PC-9 (cell line): ENCODE measurements at regions not wholly inside any gene's neighbourhood (a gene's known extent, or its start where the extent isn't known, plus 50 kb on each side); places are given as distances from the start of the nearest gene placed in this dataset.

Experiments
- BruUV-seq: library from RNA; stranded (reverse); fragments of 400-500 nt; replicated peaks from 2 replicates; lab custom pipeline; 2021; lab: Mats Ljungman, UMichigan
- CTCF ChIA-PET: fragments of 300-600 bp; sonication (Branson Sonifier 250); formaldehyde crosslinking; loops from one replicate; lab custom pipeline; 2022; ENCODE audit warnings: antibody characterized with exemption; lab: Charles Lee
- POLR2A ChIA-PET: fragments of 300-600 bp; sonication (Branson Sonifier 250); formaldehyde crosslinking; loops from one replicate; lab custom pipeline; 2022; ENCODE audit warnings: antibody characterized with exemption; ENCODE audit not compliant: unreplicated experiment; lab: Charles Lee
- DNase-seq, 2 experiments: peaks; one replicate each; pipeline versions ENCODE4 v3.0.0 to v3.0.0-alpha.2; 2015 to 2022; ENCODE audit warnings: mixed read lengths in 1 of 2
- H2AFZ ChIP-seq: fragments of 200-600 bp; sonication (generic); 2 replicates; pipeline ENCODE4 v1.8.1; 2017; ENCODE audit warnings: antibody characterized with exemption
- H3F3A ChIP-seq: fragments of 200-600 bp; sonication (generic); 2 replicates; pipeline ENCODE4 v1.8.1; 2017; ENCODE audit warnings: antibody characterized with exemption, mild to moderate bottlenecking, low read depth; ENCODE audit not compliant: insufficient read depth
- H3K27ac ChIP-seq: fragments of 200-600 bp; sonication (generic); 2 replicates; pipeline ENCODE4 v1.6.1; 2016; ENCODE audit warnings: mixed run types
- H3K27me3 ChIP-seq: fragments of 200-600 bp; sonication (generic); 2 replicates; pipeline ENCODE4 v1.6.1; 2016; ENCODE audit warnings: low read depth, mixed run types; ENCODE audit not compliant: insufficient read depth
- H3K36me3 ChIP-seq: fragments of 200-600 bp; sonication (generic); 2 replicates; pipeline ENCODE4 v1.6.1; 2016; ENCODE audit warnings: low read depth, mixed run types
- H3K4me1 ChIP-seq: fragments of 200-600 bp; sonication (generic); replicated peaks from 2 replicates; pipeline ENCODE4 v1.6.1; 2016; ENCODE audit warnings: mixed run types; ENCODE audit not compliant: insufficient read depth
- H3K4me2 ChIP-seq: fragments of 200-600 bp; sonication (generic); 2 replicates; pipeline ENCODE4 v1.6.1; 2017; ENCODE audit warnings: mixed run types
- H3K4me3 ChIP-seq: fragments of 200-600 bp; sonication (generic); 2 replicates; pipeline ENCODE4 v1.6.1; 2016; ENCODE audit warnings: mixed run types
- H3K79me2 ChIP-seq: fragments of 200-600 bp; sonication (generic); 2 replicates; pipeline ENCODE4 v1.6.1; 2017; ENCODE audit warnings: low read depth, mixed run types
- H3K9me2 ChIP-seq: fragments of 200-600 bp; sonication (generic); 2 replicates; pipeline ENCODE4 v1.8.1; 2017; ENCODE audit warnings: mild to moderate bottlenecking; ENCODE audit not compliant: insufficient read depth
- H3K9me3 ChIP-seq: fragments of 200-600 bp; sonication (generic); 2 replicates; pipeline ENCODE4 v1.8.1; 2016; ENCODE audit warnings: low read depth; ENCODE audit not compliant: insufficient read depth
- H4K20me1 ChIP-seq: fragments of 200-600 bp; sonication (generic); 2 replicates; pipeline ENCODE4 v1.8.1; 2017; ENCODE audit not compliant: insufficient read depth
- CTCF ChIP-seq: fragments of 200-600 bp; sonication (generic); conservative IDR thresholded peaks from 2 replicates; pipeline ENCODE4 v1.6.1; 2017; ENCODE audit warnings: mixed run types, antibody characterized with exemption, mild to moderate bottlenecking, moderate library complexity
- EZH2 ChIP-seq: fragments of 200-600 bp; sonication (generic); IDR thresholded peaks from 2 replicates; pipeline ENCODE4 v1.8.0; 2017; ENCODE audit warnings: antibody characterized with exemption, low read depth
- intact Hi-C: fragments of 100-400 bp; cut with micrococcal nuclease; formaldehyde crosslinking; loops from one replicate; pipeline ENCODE4 v1.10.0; 2022; ENCODE audit not compliant: unreplicated experiment

DNA sequence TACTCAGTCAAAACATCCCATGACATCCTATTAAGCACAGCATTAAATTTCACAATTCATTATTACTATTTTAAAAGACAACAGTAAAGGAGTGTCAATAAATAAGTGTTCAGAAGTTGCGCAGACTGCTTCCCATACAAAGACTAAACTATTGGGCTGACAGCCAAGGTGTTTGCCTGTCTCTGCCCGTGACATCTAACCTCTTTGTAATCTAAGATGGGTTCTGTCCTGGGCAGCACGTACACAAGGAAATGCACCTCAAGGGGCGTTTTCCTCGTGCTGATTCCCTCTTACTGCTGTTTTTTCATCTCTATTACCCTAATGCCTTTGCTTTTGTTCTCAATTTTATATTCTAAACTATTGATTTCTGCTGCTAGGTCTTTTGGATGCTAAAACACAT is 216.3 kb downstream of the NHLRC3 start:
- no peak overlapping the region for H3K27ac ChIP-seq
- intact Hi-C loops: no loop called here
- H3K79me2 ChIP-seq: no peaks in the 10 kb centered on the region
- H3K4me2 ChIP-seq: no peak overlapping the region
- H3K27me3 ChIP-seq: no peaks in the 10 kb centered on the region
- no peak for DNase-seq
- BruUV-seq: no TSS peak
- H2AFZ ChIP-seq: no peak overlapping the region
- TF ChIP-seq CTCF (no peak), EZH2 (no peak)
- H3K4me3 ChIP-seq: no peak overlapping the region
- ChIA-PET CTCF (interaction anchor here (0.5 kb wide), 1 partner anchor 204 kb away, joined by 3 read pairs; no protein-coding TSS in a partner anchor), POLR2A (no interaction called here)
- H3K9me3 ChIP-seq: no peaks in the 10 kb centered on the region
- no peaks in the 10 kb centered on the region for H3K36me3 ChIP-seq
- H3K4me1 ChIP-seq: no peaks in the 10 kb centered on the region
- H3K9me2 ChIP-seq: no peaks in the 10 kb centered on the region
- no peaks in the 10 kb centered on the region for H4K20me1 ChIP-seq
- H3F3A ChIP-seq: no peaks in the 10 kb centered on the region

DNA sequence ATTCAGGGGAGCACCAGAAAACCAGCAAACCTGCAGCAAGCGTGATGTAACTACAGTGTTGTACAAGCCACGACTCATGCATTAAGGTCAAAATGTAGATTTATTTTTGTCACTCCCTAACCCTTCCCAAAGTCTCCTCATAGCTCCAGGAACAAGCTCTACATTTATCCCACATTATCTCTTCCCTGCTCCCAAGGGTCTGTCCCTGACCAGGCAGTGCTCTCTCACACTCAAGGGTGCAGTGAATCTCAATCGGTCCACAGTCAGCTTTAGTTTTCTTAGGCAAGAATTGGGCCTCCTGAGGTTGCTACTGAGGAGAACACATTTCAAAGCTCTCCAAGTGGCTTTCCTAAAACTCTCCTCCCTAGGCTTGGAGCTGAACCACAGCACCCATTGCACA is 219.4 kb downstream of the NHLRC3 start:
- no peak overlapping the region for H2AFZ ChIP-seq
- no peaks in the 10 kb centered on the region for H4K20me1 ChIP-seq
- H3K9me3 ChIP-seq: no peaks in the 10 kb centered on the region
- H3K4me2 ChIP-seq: no peak overlapping the region
- H3K9me2 ChIP-seq: no peaks in the 10 kb centered on the region
- POLR2A ChIA-PET: no interaction called here
- H3K36me3 ChIP-seq: no peaks in the 10 kb centered on the region
- no TSS peak for BruUV-seq
- H3K4me1 ChIP-seq: no peaks in the 10 kb centered on the region
- CTCF ChIA-PET: no interaction called here
- no peak for DNase-seq
- H3F3A ChIP-seq: no peaks in the 10 kb centered on the region
- H3K79me2 ChIP-seq: no peaks in the 10 kb centered on the region
- no peak for TF ChIP-seq CTCF
- no peak for TF ChIP-seq EZH2
- H3K4me3 ChIP-seq: no peak overlapping the region
- no peak overlapping the region for H3K27ac ChIP-seq
- intact Hi-C loops: no loop called here
- no peaks in the 10 kb centered on the region for H3K27me3 ChIP-seq

- H3K9me3 ChIP-seq: no peaks in the 10 kb centered on the region
- ChIA-PET POLR2A (no interaction called here), CTCF (no interaction called here)
- H3K36me3 ChIP-seq: no peaks in the 10 kb centered on the region
- no peak overlapping the region for H3K4me3 ChIP-seq
- no peak overlapping the region for H3K4me2 ChIP-seq
- no peak for DNase-seq
- no peak for TF ChIP-seq EZH2
- no peak for TF ChIP-seq CTCF
- H3K79me2 ChIP-seq: no peaks in the 10 kb centered on the region
- no peaks in the 10 kb centered on the region for H3K27me3 ChIP-seq
- H3K4me1 ChIP-seq: no peaks in the 10 kb centered on the region
- intact Hi-C loops: loop anchor here (5.0 kb wide), 1 partner anchor 112 kb away; no protein-coding TSS in a partner anchor
- H3K9me2 ChIP-seq: no peaks in the 10 kb centered on the region
- H3K27ac ChIP-seq: no peak overlapping the region
- no peak overlapping the region for H2AFZ ChIP-seq
- no peaks in the 10 kb centered on the region for H3F3A ChIP-seq
- no peaks in the 10 kb centered on the region for H4K20me1 ChIP-seq
- no TSS peak for BruUV-seq
These were observed 221.3 kb downstream of the NHLRC3 start for GRCh38 chr13:39259371-39260140.
